Endothelial cell of umbilical vein (primary cell): ENCODE measurements at regions not wholly inside any gene's neighbourhood (a gene's known extent, or its start where the extent isn't known, plus 50 kb on each side); places are given as distances from the start of the nearest gene placed in this dataset.

Source experiments
- BruUV-seq: library from RNA; stranded (reverse); fragments of 400-500 nt; replicated peaks from 2 replicates; lab custom pipeline; 2021; lab: Mats Ljungman, UMichigan
- CTCF ChIA-PET: fragments of 300-600, 350-600 bp; sonication (Branson Sonifier 250); formaldehyde crosslinking; loops from one replicate; lab custom pipeline; 2021; ENCODE audit warnings: antibody characterized with exemption, inconsistent platforms; lab: Charles Lee
- POLR2A ChIA-PET: fragments of 300-600, 350-600 bp; sonication (Branson Sonifier 250); formaldehyde crosslinking; loops from one replicate; lab custom pipeline; 2021; ENCODE audit warnings: antibody characterized with exemption, inconsistent platforms; lab: Charles Lee
- DNase-seq: peaks from one replicate; pipeline ENCODE4 v3.0.0-alpha.2; 2011; ENCODE audit warnings: low read depth, low spot score
- FAIRE-seq: peaks from 2 replicates; lab custom pipeline; 2011; peaks lifted over from hg19 to GRCh38; lab: Jason Lieb, UNC
- H2AFZ ChIP-seq: 2 replicates; pipeline ENCODE4 v1.6.0; 2012; ENCODE audit warnings: low read depth, low read length, control low read depth, inconsistent platforms
- H3K27ac ChIP-seq: 2 replicates; pipeline ENCODE4 v1.5.1; 2011; ENCODE audit warnings: low read depth, mild to moderate bottlenecking, control low read depth, low read length, moderate library complexity; ENCODE audit not compliant: insufficient read depth
- H3K27me3 ChIP-seq, 2 experiments: 2 replicates each; pipeline versions ENCODE4 v1.6.0 to v1.6.1; 2011; ENCODE audit warnings: low read length in 2 of 2, mixed read lengths in 1 of 2; ENCODE audit not compliant: control insufficient read depth in 2 of 2, insufficient read depth in 2 of 2
- H3K36me3 ChIP-seq, 2 experiments: 2 replicates in 1 of 2; 3 replicates in 1 of 2; pipeline ENCODE4 v1.5.1; 2011; ENCODE audit warnings: low read length in 2 of 2, mild to moderate bottlenecking in 1 of 2, moderate library complexity in 1 of 2; ENCODE audit not compliant: control insufficient read depth in 2 of 2, insufficient read depth in 2 of 2; ENCODE audit errors: extremely low read depth in 1 of 2
- H3K4me1 ChIP-seq: 3 replicates; pipeline ENCODE4 v1.5.1; 2011; ENCODE audit warnings: mild to moderate bottlenecking, low read length; ENCODE audit not compliant: control insufficient read depth, insufficient read depth; ENCODE audit errors: extremely low read depth
- H3K4me2 ChIP-seq: 2 replicates; pipeline ENCODE4 v1.6.1; 2011; ENCODE audit warnings: low read length, control low read depth, mixed read lengths; ENCODE audit not compliant: insufficient read depth
- H3K4me3 ChIP-seq, 3 experiments: fragments of 200-600 bp in 1 of 3; sonication (generic), shearing (Covaris generic) in 1 of 3; replicated peaks in 1 of 3; 2 replicates each; pipeline ENCODE4 v1.5.1; 2011 to 2016; ENCODE audit warnings: control low read depth in 3 of 3, low read length in 3 of 3, mild to moderate bottlenecking in 2 of 3, inconsistent platforms in 1 of 3, low read depth in 1 of 3, moderate library complexity in 1 of 3; ENCODE audit not compliant: insufficient read depth in 1 of 3
- H3K79me2 ChIP-seq: 2 replicates; pipeline ENCODE4 v1.6.0; 2012; ENCODE audit warnings: low read length, inconsistent platforms; ENCODE audit not compliant: control insufficient read depth, insufficient read depth
- H3K9ac ChIP-seq: replicated peaks from 2 replicates; pipeline ENCODE3; 2011; ENCODE audit warnings: low read length, control low read depth; ENCODE audit not compliant: insufficient read depth; ENCODE audit errors: extremely low read depth
- H3K9me1 ChIP-seq: replicated peaks from 3 replicates; pipeline ENCODE4 v1.6.0; 2011; ENCODE audit warnings: mild to moderate bottlenecking, low read length; ENCODE audit not compliant: control insufficient read depth, insufficient read depth; ENCODE audit errors: extremely low read depth
- H3K9me3 ChIP-seq: replicated peaks from 2 replicates; pipeline ENCODE4 v1.5.1; 2012; ENCODE audit warnings: low read length, inconsistent platforms; ENCODE audit not compliant: control insufficient read depth, insufficient read depth
- H4K20me1 ChIP-seq: replicated peaks from 2 replicates; pipeline ENCODE3; 2011; ENCODE audit warnings: mild to moderate bottlenecking, low read length; ENCODE audit not compliant: control insufficient read depth, insufficient read depth; ENCODE audit errors: extremely low read depth
- CTCF ChIP-seq, 2 donors: IDR thresholded peaks; 1 replicate in 1 of 2; 2 replicates in 1 of 2; pipeline ENCODE4 v1.5.1; 2011; ENCODE audit warnings: low read length in 2 of 2, mild to moderate bottlenecking in 2 of 2, moderate library complexity in 2 of 2, control low read depth in 1 of 2, inconsistent platforms in 1 of 2, low read depth in 1 of 2; ENCODE audit not compliant: insufficient read depth in 1 of 2; ENCODE audit errors: extremely low read depth in 1 of 2
- EZH2 ChIP-seq: IDR thresholded peaks from 2 replicates; pipeline ENCODE4 v1.6.1; 2012; ENCODE audit warnings: borderline replicate concordance, low read depth, mild to moderate bottlenecking, moderate library complexity, low read length, inconsistent platforms; ENCODE audit not compliant: severe bottlenecking
- FOS ChIP-seq: IDR thresholded peaks from 2 replicates; pipeline ENCODE4 v1.6.1; 2011; ENCODE audit warnings: mild to moderate bottlenecking, low read length, moderate library complexity, borderline replicate concordance; ENCODE audit not compliant: insufficient read depth
- GATA2 ChIP-seq: IDR thresholded peaks from 2 replicates; pipeline ENCODE4 v1.7.0; 2011; ENCODE audit warnings: low read depth, mild to moderate bottlenecking, moderate library complexity, mixed read lengths, low read length; ENCODE audit not compliant: insufficient read length, insufficient read depth
- JUN ChIP-seq: IDR thresholded peaks from 2 replicates; pipeline ENCODE4 v1.6.1; 2011; ENCODE audit warnings: borderline replicate concordance, low read depth; ENCODE audit not compliant: insufficient read length, insufficient read depth
- MAX ChIP-seq: IDR thresholded peaks from 2 replicates; pipeline ENCODE4 v1.6.1; 2011; ENCODE audit not compliant: insufficient read depth, insufficient read length
- MYC ChIP-seq: IDR thresholded peaks from one replicate; pipeline ENCODE4 v1.6.1; 2011; ENCODE audit warnings: mild to moderate bottlenecking, low read depth, low read length
- POLR2A ChIP-seq: IDR thresholded peaks from 2 replicates; pipeline ENCODE4 v1.6.1; 2012; ENCODE audit warnings: low read depth, mild to moderate bottlenecking, control low read depth, low read length
- POLR2AphosphoS5 ChIP-seq: IDR thresholded peaks from 2 replicates; pipeline ENCODE4 v1.6.1; 2012; ENCODE audit warnings: low read depth, mild to moderate bottlenecking, control low read depth, low read length, moderate library complexity; ENCODE audit not compliant: insufficient read depth
- dilution Hi-C: fragments of 300-500 bp; cut with MboI; formaldehyde crosslinking; loops from one replicate; pipeline ENCODE4 v1.15.0; 2019; ENCODE audit warnings: low sequenced_read_pairs; ENCODE audit not compliant: extremely low pct_ligation_motif_present
- intact Hi-C: fragments of 100-400 bp; cut with micrococcal nuclease; formaldehyde crosslinking; loops from one replicate; pipeline ENCODE4 v1.10.0; 2022

GRCh38 chr3:94626573-94626972, 563.7 kb downstream of the NSUN3 start:
- Histone ChIP-seq H3K4me3 (no peak overlapping the region), H4K20me1 (no peaks in the 10 kb centered on the region), H3K79me2 (no peaks in the 10 kb centered on the region), H3K4me2 (no peak overlapping the region), H3K27ac (no peak overlapping the region), H3K9me3 (no peaks in the 10 kb centered on the region), H3K9me1 (no peaks in the 10 kb centered on the region), H3K36me3 (no peaks in the 10 kb centered on the region), H2AFZ (no peak overlapping the region), H3K27me3 (no peaks in the 10 kb centered on the region), H3K4me1 (no peaks in the 10 kb centered on the region), H3K9ac (no peak overlapping the region)
- FAIRE-seq (no peak), DNase-seq (no peak)
- no TSS peak for BruUV-seq
- TF ChIP-seq MYC (no peak), FOS (no peak), EZH2 (no peak), POLR2A (no peak), CTCF (IDR thresholded peaks at IDR 0.05; ENCODE audit: extremely low read depth in 1 of 2, insufficient read depth in 1 of 2, low read depth in 1 of 2, low read length in 2 of 2) (no peak), GATA2 (no peak), JUN (no peak), POLR2AphosphoS5 (no peak), MAX (no peak)
- ChIA-PET CTCF (no interaction called here), POLR2A (no interaction called here)
- intact Hi-C loops = no loop called here
- dilution Hi-C loops = no loop called here
